IMR-90 (cell line): ENCODE measurements at regions not wholly inside any gene's neighbourhood (a gene's known extent, or its start where the extent isn't known, plus 50 kb on each side); places are given as distances from the start of the nearest gene placed in this dataset.

ENCODE experiments used
- ATAC-seq: fragments of 200-7000 bp; cut with Tn5 transposase; 2 replicates; pipeline ENCODE4 v1.9.1; 2020; ENCODE audit warnings: low read depth, mild to moderate bottlenecking, moderate library complexity
- BruUV-seq: library from RNA; stranded (reverse); fragments of 400-500 nt; replicated peaks from 2 replicates; lab custom pipeline; 2021; lab: Mats Ljungman, UMichigan
- CTCF ChIA-PET: fragments of 300-600 bp; formaldehyde crosslinking; extraction: SDS; loops from one replicate; lab custom pipeline; 2021; ENCODE audit warnings: antibody characterized with exemption; lab: Yijun Ruan, JAX
- POLR2A ChIA-PET: fragments of 300-600 bp; sonication (Branson Sonifier 250); formaldehyde crosslinking; loops from one replicate; lab custom pipeline; 2022; ENCODE audit warnings: antibody characterized with exemption; ENCODE audit not compliant: unreplicated experiment; lab: Charles Lee
- DNase-seq: peaks from one replicate; pipeline ENCODE4 v3.0.0; 2013
- H2AFZ ChIP-seq: replicated peaks from 2 replicates; pipeline ENCODE3; 2013; ENCODE audit warnings: low read length, mild to moderate bottlenecking; ENCODE audit not compliant: poor library complexity
- H2AK5ac ChIP-seq: 2 replicates; pipeline ENCODE4 v1.6.1; 2013; ENCODE audit warnings: low read depth, low read length, inconsistent platforms
- H2AK9ac ChIP-seq: replicated peaks from 2 replicates; pipeline ENCODE3; 2013; ENCODE audit warnings: mild to moderate bottlenecking, low read depth, low read length, moderate library complexity; ENCODE audit not compliant: poor library complexity
- H2BK120ac ChIP-seq: 2 replicates; pipeline ENCODE4 v1.6.1; 2013; ENCODE audit warnings: low read depth, low read length, inconsistent platforms
- H2BK15ac ChIP-seq: 3 replicates; pipeline ENCODE4 v1.6.1; 2013; ENCODE audit warnings: low read depth, low read length, inconsistent platforms
- H2BK20ac ChIP-seq: 2 replicates; pipeline ENCODE4 v1.6.1; 2013; ENCODE audit warnings: low read depth, mild to moderate bottlenecking, inconsistent platforms, low read length, moderate library complexity
- H2BK5ac ChIP-seq: 2 replicates; pipeline ENCODE4 v1.6.1; 2013; ENCODE audit warnings: mild to moderate bottlenecking, low read depth, low read length, inconsistent platforms; ENCODE audit not compliant: poor library complexity, severe bottlenecking
- H3K14ac ChIP-seq: replicated peaks from 2 replicates; pipeline ENCODE4 v1.6.1; 2013; ENCODE audit warnings: low read depth, low read length, inconsistent platforms
- H3K18ac ChIP-seq: 2 replicates; pipeline ENCODE4 v1.6.1; 2013; ENCODE audit warnings: low read depth, low read length, control low read depth
- H3K23ac ChIP-seq: 2 replicates; pipeline ENCODE4 v1.6.1; 2013; ENCODE audit warnings: low read depth, low read length, inconsistent platforms
- H3K27ac ChIP-seq: 2 replicates; pipeline ENCODE4 v1.5.1; 2013; ENCODE audit warnings: mild to moderate bottlenecking, control low read depth, low read length; ENCODE audit not compliant: insufficient read depth
- H3K27me3 ChIP-seq: 2 replicates; pipeline ENCODE4 v1.6.1; 2013; ENCODE audit warnings: low read length; ENCODE audit not compliant: control insufficient read depth, insufficient read depth
- H3K36me3 ChIP-seq: 2 replicates; pipeline ENCODE4 v1.6.1; 2013; ENCODE audit warnings: low read length, mixed read lengths; ENCODE audit not compliant: control insufficient read depth, insufficient read depth
- H3K4ac ChIP-seq: 2 replicates; pipeline ENCODE4 v1.6.1; 2013; ENCODE audit warnings: low read depth, low read length, inconsistent platforms
- H3K4me1 ChIP-seq: 2 replicates; pipeline ENCODE4 v1.6.1; 2013; ENCODE audit warnings: low read length, mixed read lengths; ENCODE audit not compliant: control insufficient read depth, insufficient read depth
- H3K4me2 ChIP-seq: 2 replicates; pipeline ENCODE4 v1.6.1; 2013; ENCODE audit warnings: low read depth, mild to moderate bottlenecking, control low read depth, low read length, moderate library complexity
- H3K4me3 ChIP-seq: 2 replicates; pipeline ENCODE4 v1.5.1; 2013; ENCODE audit warnings: low read depth, mild to moderate bottlenecking, control low read depth, low read length, moderate library complexity; ENCODE audit not compliant: insufficient read depth
- H3K56ac ChIP-seq: 2 replicates; pipeline ENCODE4 v1.6.1; 2013; ENCODE audit warnings: low read length, inconsistent platforms; ENCODE audit not compliant: insufficient read depth; ENCODE audit errors: extremely low read depth
- H3K79me1 ChIP-seq, 2 experiments: 2 replicates each; pipeline ENCODE4 v1.6.1; 2013; ENCODE audit warnings: low read length in 2 of 2, inconsistent platforms in 1 of 2, low read depth in 1 of 2
- H3K9ac ChIP-seq: 2 replicates; pipeline ENCODE4 v1.6.1; 2013; ENCODE audit warnings: low read depth, low read length, control low read depth
- H3K9me1 ChIP-seq: 2 replicates; pipeline ENCODE4 v1.6.1; 2013; ENCODE audit warnings: low read length, inconsistent platforms; ENCODE audit not compliant: insufficient read depth
- H3K9me3 ChIP-seq: 2 replicates; pipeline ENCODE4 v1.6.1; 2013; ENCODE audit warnings: low read length; ENCODE audit not compliant: control insufficient read depth, insufficient read depth
- H4K20me1 ChIP-seq: 2 replicates; pipeline ENCODE4 v1.6.1; 2013; ENCODE audit warnings: low read length, inconsistent platforms; ENCODE audit not compliant: insufficient read depth
- H4K5ac ChIP-seq: 2 replicates; pipeline ENCODE4 v1.6.1; 2013; ENCODE audit warnings: mild to moderate bottlenecking, low read depth, low read length, control low read depth
- H4K8ac ChIP-seq, 2 experiments: 2 replicates each; pipeline ENCODE4 v1.6.1; 2013; ENCODE audit warnings: low read depth in 2 of 2, low read length in 2 of 2, control low read depth in 1 of 2, inconsistent platforms in 1 of 2
- H4K91ac ChIP-seq: 2 replicates; pipeline ENCODE4 v1.6.1; 2013; ENCODE audit warnings: low read depth, low read length, inconsistent platforms; ENCODE audit not compliant: insufficient read depth
- CHD1 ChIP-seq: IDR thresholded peaks from 2 replicates; pipeline ENCODE4 v1.6.1; 2012; ENCODE audit warnings: low read depth, low read length, improper control_type of control experiment
- MAFK ChIP-seq: IDR thresholded peaks from 2 replicates; pipeline ENCODE4 v1.6.1; 2012; ENCODE audit warnings: low read depth, low read length, improper control_type of control experiment
- RAD21 ChIP-seq: IDR thresholded peaks from 2 replicates; pipeline ENCODE4 v1.6.1; 2012; ENCODE audit warnings: low read length, improper control_type of control experiment
- RCOR1 ChIP-seq: IDR thresholded peaks from 2 replicates; pipeline ENCODE4 v1.6.1; 2012; ENCODE audit warnings: mild to moderate bottlenecking, low read length, improper control_type of control experiment; ENCODE audit not compliant: insufficient replicate concordance
- WGBS, 2 experiments: methylation state at CpG; one replicate each; pipeline versions ENCODE4 v1.1.5 to v1.1.7; 2013; ENCODE audit warnings: missing lambda C conversion rate in 2 of 2; ENCODE audit not compliant: insufficient read length in 1 of 2; ENCODE audit errors: extremely low coverage in 2 of 2; 5-methylcytosine and 5-hydroxymethylcytosine counted together
- dilution Hi-C: fragments of 300-500 bp; cut with HindIII; formaldehyde crosslinking; loops from one replicate; pipeline ENCODE4 v1.14.3; 2018; ENCODE audit warnings: low sequenced_read_pairs; ENCODE audit not compliant: unreplicated experiment
- in situ Hi-C: fragments of 300-500 bp; cut with MboI; formaldehyde crosslinking; loops from 3 replicates; pipeline ENCODE4 v1.14.3; 2019; ENCODE audit warnings: low sequenced_read_pairs, inconsistent platforms, mixed read lengths
- intact Hi-C: fragments of 100-400 bp; cut with micrococcal nuclease; formaldehyde crosslinking; loops from 2 replicates; pipeline ENCODE4 v1.10.0; 2022

GRCh38 chr2:120885321-120885720 lies 149.7 kb downstream of the GLI2 start:
- no peaks in the 10 kb centered on the region for H3K9me3 ChIP-seq
- H4K5ac ChIP-seq = no peak overlapping the region
- peaks cover 85% of the 10 kb centered on the region for H4K20me1 ChIP-seq
- ChIA-PET CTCF (no interaction called here), POLR2A (no interaction called here)
- no peak overlapping the region for H4K91ac ChIP-seq
- no peak overlapping the region for H3K56ac ChIP-seq
- no peak overlapping the region for H2BK15ac ChIP-seq
- no peak overlapping the region for H2BK5ac ChIP-seq
- no peak overlapping the region for H3K9ac ChIP-seq
- H3K9me1 ChIP-seq = peaks cover 25% of the 10 kb centered on the region
- H3K18ac ChIP-seq = no peak overlapping the region
- ATAC-seq (no peak), DNase-seq (no peak)
- H3K4ac ChIP-seq = no peak overlapping the region
- dilution Hi-C loops = no loop called here
- H2AK5ac ChIP-seq = no peak overlapping the region
- no peak overlapping the region for H2AFZ ChIP-seq
- H3K4me1 ChIP-seq = peaks cover 6% of the 10 kb centered on the region
- no CpG with 5 or more reads among the region's 11 CpGs for WGBS, 2 experiments
- no peak overlapping the region; the same call in 1 of the 2 replicates for H3K23ac ChIP-seq
- peaks cover 32 to 95% of the 10 kb centered on the region in 2 experiments for H3K79me1 ChIP-seq
- BruUV-seq = no TSS peak
- H3K4me3 ChIP-seq = no peak overlapping the region
- intact Hi-C loops = no loop called here
- peak overlapping the region; percentile 25 for H2AK9ac ChIP-seq
- H2BK120ac ChIP-seq = no peak overlapping the region
- in situ Hi-C loops = no loop called here
- no peak overlapping the region for H3K4me2 ChIP-seq
- H3K27ac ChIP-seq = no peak overlapping the region
- TF ChIP-seq RCOR1 = no peak
- peak; percentile 28; the same call in 1 of the 2 replicates for TF ChIP-seq RAD21
- TF ChIP-seq CHD1 = no peak
- peak; percentile 66 for TF ChIP-seq MAFK
- H2BK20ac ChIP-seq = no peak overlapping the region
- no peaks in the 10 kb centered on the region for H3K27me3 ChIP-seq
- no peak overlapping the region for H4K8ac ChIP-seq
- H3K36me3 ChIP-seq = no peaks in the 10 kb centered on the region; the same call in 1 of the 2 replicates
- H3K14ac ChIP-seq = no peak overlapping the region
